HG03575 (cell line): ENCODE measurements at regions not wholly inside any gene's neighbourhood (a gene's known extent, or its start where the extent isn't known, plus 50 kb on each side); places are given as distances from the start of the nearest gene placed in this dataset.

Source experiments
- ATAC-seq: cut with Tn5 transposase; IDR thresholded peaks from one replicate; pipeline ENCODE4 v1.9.1; 2021; ENCODE audit not compliant: unreplicated experiment, insufficient number of reproducible peaks, low FRiP score; ENCODE audit errors: extremely low read depth

DNA sequence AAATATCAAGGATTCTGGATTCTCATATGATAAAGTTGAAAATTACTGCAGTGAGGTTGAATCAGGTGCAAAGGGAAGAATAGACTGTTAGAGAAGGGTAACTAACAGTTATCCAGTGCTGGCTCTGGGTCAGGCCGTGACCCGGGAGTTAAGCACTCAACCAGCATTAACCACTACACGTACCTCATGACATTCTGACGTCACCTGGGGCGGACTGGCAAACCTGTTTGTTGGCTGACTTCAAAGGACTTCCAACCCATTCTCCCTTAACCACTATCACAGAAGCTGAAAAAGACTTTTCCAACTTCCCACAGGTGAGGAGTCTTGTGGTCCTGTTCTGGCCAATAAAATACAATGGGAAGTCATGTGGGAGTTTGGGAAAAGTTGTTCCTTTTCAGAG is 268.9 kb downstream of the ENC1 start:
- no peak for ATAC-seq

GRCh38 chr5:74370168-74370567 is 270.4 kb downstream of the ENC1 start:
- no peak for ATAC-seq

GRCh38 chr5:74369173-74369572 is 271.4 kb downstream of the ENC1 start:
- ATAC-seq: no peak

DNA sequence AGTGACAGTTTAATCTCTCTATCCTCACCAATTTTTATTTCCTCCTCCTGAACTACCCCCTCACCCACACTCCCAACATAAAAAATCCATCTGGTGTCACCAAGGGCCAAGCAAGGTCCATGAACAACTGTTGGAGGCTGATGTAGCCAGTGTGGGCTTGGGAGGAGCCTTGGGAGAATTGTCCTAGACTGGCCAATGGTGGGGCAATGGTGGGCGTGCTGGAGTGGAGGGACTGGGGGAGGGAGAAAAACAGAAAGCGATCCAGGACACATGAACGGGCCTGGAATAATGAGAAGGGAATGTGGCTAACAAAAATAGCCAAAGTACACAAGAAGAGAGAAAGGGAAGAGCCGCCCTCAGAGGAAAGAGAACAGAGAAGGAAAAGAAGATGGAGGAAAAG is 272.6 kb downstream of the ENC1 start:
- ATAC-seq: no peak

DNA sequence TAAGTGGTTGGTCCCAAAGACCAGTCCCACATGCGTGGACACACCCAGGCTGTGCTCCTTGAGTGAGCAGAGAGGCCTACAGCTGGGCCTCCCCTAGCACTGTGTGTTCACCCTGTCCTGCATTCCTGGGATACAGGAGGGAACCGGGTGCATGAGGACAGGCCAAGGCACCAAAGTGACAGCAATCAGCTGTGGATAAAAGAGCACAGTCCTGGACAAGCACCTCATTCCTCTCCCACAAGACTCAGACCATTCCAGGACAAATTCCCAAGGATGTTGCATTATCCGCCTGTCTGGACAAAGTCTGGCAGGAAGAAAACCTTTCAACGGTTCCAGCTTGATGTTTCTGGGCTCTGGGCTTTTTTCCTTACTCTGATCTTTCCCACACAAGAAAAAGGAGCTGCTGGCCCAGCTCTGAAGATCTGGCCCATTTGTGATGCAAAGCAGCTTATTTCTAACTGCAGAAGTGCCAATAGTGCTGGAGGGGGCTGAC is 273.2 kb downstream of the ENC1 start:
- ATAC-seq: no peak

GRCh38 chr5:74365723-74366122 is 274.8 kb downstream of the ENC1 start:
- ATAC-seq: no peak

DNA sequence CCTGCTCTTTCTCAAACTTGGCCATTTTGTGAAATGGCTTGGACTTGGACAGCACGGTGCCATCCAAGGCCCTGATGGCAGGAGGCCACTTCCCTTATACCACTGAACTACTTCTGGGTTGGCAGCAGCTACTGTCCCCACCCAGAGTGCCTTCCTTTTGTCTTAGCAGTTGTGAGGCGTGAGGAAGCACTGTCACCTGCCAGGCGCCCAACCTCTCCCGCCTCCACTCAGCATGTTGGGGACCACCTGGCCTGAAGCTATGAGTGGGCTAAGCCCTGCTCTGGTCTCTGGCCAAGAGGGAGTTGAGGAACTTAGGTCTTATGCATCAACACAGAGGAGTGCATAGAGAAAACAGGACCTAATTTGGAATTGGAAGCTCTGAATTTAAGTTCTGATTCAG is 276.0 kb downstream of the ENC1 start:
- no peak for ATAC-seq

DNA sequence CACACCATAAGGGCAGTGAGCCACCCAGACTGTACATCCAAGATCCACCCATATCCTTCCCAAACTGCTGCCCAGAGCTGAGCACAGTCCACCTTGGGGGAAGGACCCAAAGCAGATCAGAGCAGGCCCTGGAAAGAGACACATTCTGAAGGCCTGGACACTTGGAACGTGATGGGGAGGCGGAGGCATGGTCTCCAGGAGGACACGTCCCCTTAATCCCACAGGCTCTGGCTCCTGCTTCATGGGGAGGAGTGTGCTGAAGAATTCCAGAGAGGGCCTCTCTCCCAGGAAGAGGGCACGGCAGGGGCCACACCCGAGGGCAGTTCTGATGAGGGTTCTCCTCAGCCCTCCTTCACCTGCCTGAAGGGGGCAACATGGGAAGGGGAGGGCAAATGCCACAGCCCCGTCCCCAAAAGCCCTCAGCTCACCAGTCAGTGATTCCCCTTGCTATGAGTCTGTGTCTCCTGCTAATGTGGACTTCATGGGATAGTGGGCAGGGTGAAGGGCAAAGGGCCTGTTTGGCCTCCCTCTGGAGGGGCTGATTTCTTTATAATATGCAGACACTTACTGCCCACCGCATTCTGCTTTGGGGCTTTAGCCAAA is 276.8 kb downstream of the ENC1 start:
- no peak for ATAC-seq

DNA sequence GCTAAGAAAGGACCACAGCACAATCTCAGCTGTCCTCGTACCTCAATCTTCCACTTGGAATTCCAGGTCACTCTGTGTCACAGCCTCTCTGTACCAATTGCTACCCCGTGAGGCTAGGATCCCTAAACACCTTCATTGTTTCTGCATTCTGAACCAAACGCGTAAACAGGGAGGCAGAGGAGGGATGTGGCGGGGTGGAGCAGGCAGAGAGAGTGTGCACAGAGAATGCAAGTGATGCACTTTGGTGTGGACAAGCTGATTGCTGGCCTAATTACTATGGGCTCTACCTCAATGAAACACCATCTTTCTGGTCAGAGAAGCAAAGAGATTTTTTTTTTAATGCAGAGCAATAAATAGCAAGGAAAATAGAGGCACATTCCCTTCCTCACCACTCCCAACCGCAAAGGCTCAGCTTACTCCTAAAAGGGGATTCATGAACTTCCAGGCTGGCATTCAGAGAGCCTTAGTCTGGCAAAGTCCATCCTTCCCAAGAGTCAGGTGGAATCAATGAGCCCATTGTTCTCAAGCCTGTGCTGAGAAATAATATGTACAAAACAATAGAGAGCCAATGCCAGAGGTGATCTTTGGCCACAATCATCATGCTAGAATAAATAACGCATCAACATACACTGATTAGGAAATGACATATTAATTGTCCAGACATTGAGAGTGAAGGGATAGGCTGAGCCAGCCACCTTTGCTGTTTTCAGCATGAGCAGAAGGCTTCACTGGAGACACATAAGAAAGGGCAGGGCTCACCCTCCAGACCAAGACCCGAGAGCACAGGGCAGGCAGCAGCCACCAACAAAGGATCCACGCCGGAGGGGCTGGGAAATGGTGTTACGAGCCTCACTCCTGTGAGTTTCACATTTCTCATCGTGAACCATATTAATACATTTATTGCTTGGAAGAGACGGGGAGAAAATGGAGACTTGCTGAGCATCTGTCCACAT is 278.8 kb downstream of the ENC1 start:
- no peak for ATAC-seq

- ATAC-seq: no peak
Measured at GRCh38 chr5:74360535-74361210, 279.9 kb downstream of the ENC1 start.

- ATAC-seq: no peak
Measured at GRCh38 chr5:74357827-74358226, 282.7 kb downstream of the ENC1 start.

- ATAC-seq: no peak
Measured at GRCh38 chr5:74356009-74356695, 284.4 kb downstream of the ENC1 start.

DNA sequence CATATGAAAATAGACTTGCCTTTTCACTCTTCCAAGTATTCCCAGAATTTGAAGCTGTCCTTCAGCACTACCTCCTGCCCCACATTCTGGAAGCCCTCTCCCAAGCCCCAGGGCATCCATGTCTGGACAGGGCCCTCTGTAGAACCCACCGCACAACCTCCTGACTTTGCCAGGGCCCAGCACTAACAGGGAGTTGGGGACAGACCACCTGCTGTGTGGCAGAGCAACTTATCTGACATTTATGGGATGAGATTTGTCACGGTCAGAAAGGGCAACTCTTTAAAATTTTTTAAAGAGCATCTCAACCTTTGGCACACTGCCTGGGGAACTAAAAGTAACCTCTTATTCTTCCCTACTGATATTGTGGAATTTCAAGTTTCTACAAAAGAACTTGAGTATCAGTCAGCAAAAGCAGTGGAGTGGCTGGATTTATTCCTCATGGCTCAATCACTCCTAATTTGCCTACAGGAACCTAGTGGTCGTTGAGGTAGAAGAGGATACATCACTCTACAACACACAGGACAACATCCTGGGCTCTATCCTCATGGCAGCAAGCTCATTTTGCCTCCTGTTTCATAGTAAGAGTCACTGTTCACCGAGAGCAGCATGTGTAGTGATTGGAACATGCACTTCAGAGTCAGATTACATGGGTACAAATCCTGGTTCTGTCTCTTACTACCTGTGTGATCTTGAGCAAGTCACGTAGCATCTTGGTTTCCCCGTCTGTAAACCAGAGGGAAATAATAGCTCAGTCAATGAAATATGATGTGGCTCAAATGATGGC is 285.3 kb downstream of the ENC1 start:
- no peak for ATAC-seq

DNA sequence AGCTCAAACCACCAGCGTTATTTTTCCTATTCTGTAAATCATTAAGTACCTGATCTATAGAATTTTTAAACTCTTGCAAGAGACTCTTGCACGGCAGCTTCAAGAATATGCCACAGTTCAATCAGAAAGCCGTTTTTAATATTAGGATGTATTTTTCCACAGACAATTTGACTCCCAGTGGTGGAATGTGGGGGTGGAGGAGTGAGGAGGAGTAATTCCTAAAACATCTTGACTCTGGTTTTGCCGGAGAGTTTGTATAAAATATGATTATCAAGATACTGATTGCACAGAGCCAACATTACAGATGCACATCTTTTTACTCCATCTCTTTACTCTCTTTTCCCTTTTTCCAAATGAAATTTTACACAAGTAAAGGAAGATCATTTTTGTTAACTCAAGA is 288.3 kb downstream of the ENC1 start:
- ATAC-seq: no peak

DNA sequence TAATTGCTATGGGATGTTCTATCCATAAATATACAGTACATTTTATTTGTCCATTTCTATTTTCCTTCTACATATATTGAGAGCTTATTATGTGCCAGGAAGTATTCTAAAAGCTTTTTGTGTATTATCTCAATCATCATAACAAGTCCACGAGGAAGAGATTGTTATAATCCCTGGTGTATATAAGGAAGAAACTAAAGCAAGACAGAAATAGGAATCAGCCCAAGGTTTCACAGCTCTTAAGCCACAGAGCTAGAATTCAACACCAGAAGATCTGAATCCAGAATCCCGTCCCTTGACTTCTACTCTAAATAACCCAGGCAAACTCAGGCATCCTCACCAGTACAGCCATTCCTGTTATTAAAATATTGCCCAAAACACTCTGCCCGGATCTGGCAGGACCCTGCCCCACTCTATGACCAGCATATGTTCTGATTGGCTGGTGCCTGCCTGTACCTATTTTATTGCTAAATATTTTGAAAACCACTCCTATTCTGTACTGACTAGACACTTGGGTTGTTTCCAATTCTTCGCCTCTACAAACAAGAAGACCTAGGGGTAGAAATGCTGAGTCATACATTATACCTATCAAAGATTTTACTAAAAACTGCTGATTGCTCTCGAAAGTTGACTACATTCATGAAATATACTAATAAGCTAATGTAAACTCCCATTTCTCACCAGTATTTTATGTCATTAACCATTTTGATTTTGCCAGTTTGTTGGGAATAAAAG is 297.4 kb downstream of the ENC1 start:
- no peak for ATAC-seq

DNA sequence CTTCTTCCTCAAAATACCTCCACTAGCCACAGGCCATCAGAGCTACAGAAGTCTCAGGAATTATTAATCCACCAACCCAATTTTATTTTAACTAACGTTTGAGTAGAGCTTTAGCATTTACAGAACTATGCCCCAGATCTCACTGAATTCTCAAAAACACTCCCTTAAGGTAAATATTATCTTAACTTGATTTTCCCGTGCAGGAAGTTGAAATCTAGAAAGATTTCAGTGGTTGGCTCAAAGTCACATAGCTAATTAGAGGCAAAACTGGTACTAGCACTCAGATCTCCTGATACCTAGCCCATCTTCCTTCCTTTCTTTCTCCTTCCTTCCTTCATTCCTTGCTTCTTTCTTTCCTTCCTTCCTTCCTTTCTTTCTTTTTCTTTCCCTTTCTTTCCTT is 298.3 kb downstream of the ENC1 start:
- no peak for ATAC-seq

GRCh38 chr5:74341221-74341620 is 299.3 kb downstream of the ENC1 start:
- ATAC-seq: no peak

GRCh38 chr5:74340476-74340875 is 300.1 kb downstream of the ENC1 start:
- ATAC-seq: no peak
